GM12878 (cell line): ENCODE measurements at regions not wholly inside any gene's neighbourhood (a gene's known extent, or its start where the extent isn't known, plus 50 kb on each side); places are given as distances from the start of the nearest gene placed in this dataset.

Source experiments
- ATAC-seq: fragments of 200-7000 bp; cut with Tn5 transposase; 3 replicates; pipeline ENCODE4 v1.9.1; 2020; ENCODE audit warnings: mild to moderate bottlenecking, moderate library complexity
- BruUV-seq: library from RNA; stranded (reverse); fragments of 400-500 nt; replicated peaks from 2 replicates; lab custom pipeline; 2021; lab: Mats Ljungman, UMichigan
- CTCF ChIA-PET: fragments of 300-600 bp; sonication (Branson Sonifier 250); formaldehyde crosslinking; extraction: SDS; loops from one replicate; lab custom pipeline; 2021; ENCODE audit warnings: inconsistent platforms; lab: Yijun Ruan, JAX
- POLR2A ChIA-PET: fragments of 350-600 bp; formaldehyde crosslinking; extraction: SDS; loops from one replicate; lab custom pipeline; 2021; ENCODE audit warnings: inconsistent platforms; lab: Charles Lee
- RAD21 ChIA-PET: fragments of 300-600 bp; sonication (Branson Sonifier 250); formaldehyde crosslinking; loops from one replicate; lab custom pipeline; 2023; ENCODE audit warnings: antibody characterized with exemption; ENCODE audit not compliant: unreplicated experiment; lab: Charles Lee
- SMC1A ChIA-PET: fragments of 300-600 bp; sonication (Branson Sonifier 250); formaldehyde crosslinking; loops from one replicate; lab custom pipeline; 2023; ENCODE audit not compliant: unreplicated experiment, uncharacterized antibody; lab: Charles Lee
- DNase-seq: peaks from one replicate; pipeline ENCODE4 v3.0.0-alpha.2; 2011; ENCODE audit warnings: low read depth, low spot score
- FAIRE-seq: peaks from 3 replicates; lab custom pipeline; 2011; peaks lifted over from hg19 to GRCh38; lab: Jason Lieb, UNC
- H2AFZ ChIP-seq: 2 replicates; pipeline ENCODE4 v1.6.0; 2011; ENCODE audit warnings: low read depth, low read length, control low read depth; ENCODE audit not compliant: control insufficient read depth
- H3K27ac ChIP-seq: 2 replicates; pipeline ENCODE4 v1.5.1; 2011; ENCODE audit warnings: control low read depth; ENCODE audit not compliant: control insufficient read depth, insufficient read depth
- H3K27me3 ChIP-seq, 2 experiments: replicated peaks in 1 of 2; 2 replicates each; pipeline versions ENCODE4 v1.6.0 to v1.6.1; 2011; ENCODE audit warnings: low read length in 1 of 2; ENCODE audit not compliant: control insufficient read depth in 2 of 2, insufficient read depth in 2 of 2
- H3K36me3 ChIP-seq, 2 experiments: 2 replicates each; pipeline ENCODE4 v1.5.1; 2011; ENCODE audit warnings: low read length in 1 of 2; ENCODE audit not compliant: control insufficient read depth in 2 of 2, insufficient read depth in 2 of 2
- H3K4me1 ChIP-seq: 2 replicates; pipeline ENCODE4 v1.6.1; 2011; ENCODE audit warnings: mild to moderate bottlenecking, low read length, moderate library complexity, mixed read lengths; ENCODE audit not compliant: control insufficient read depth, insufficient read depth
- H3K4me2 ChIP-seq: 2 replicates; pipeline ENCODE4 v1.6.0; 2011; ENCODE audit warnings: control low read depth; ENCODE audit not compliant: control insufficient read depth, insufficient read depth
- H3K4me3 ChIP-seq: fragments of 200-600 bp; sonication (generic); 2 replicates; pipeline ENCODE4 v1.5.1; 2016
- H3K79me2 ChIP-seq: 2 replicates; pipeline ENCODE4 v1.6.0; 2011; ENCODE audit warnings: low read length; ENCODE audit not compliant: control insufficient read depth, insufficient read depth
- H3K9ac ChIP-seq: 2 replicates; pipeline ENCODE4 v1.8.0; 2011; ENCODE audit warnings: low read length, control low read depth, mixed read lengths; ENCODE audit not compliant: control insufficient read depth, insufficient read depth
- H3K9me3 ChIP-seq: replicated peaks from 3 replicates; pipeline ENCODE4 v1.5.1; 2011; ENCODE audit warnings: mild to moderate bottlenecking, low read length; ENCODE audit not compliant: control insufficient read depth, insufficient read depth
- H4K20me1 ChIP-seq: 2 replicates; pipeline ENCODE4 v1.6.0; 2011; ENCODE audit not compliant: control insufficient read depth, insufficient read depth
- ASH2L ChIP-seq: fragments of 300-600, 200-600 bp; sonication (generic); IDR thresholded peaks from 2 replicates; pipeline ENCODE4 v1.6.1; 2017; ENCODE audit warnings: low read depth, mild to moderate bottlenecking, borderline replicate concordance
- ATF3 ChIP-seq: IDR thresholded peaks from 2 replicates; pipeline ENCODE4 v1.6.1; 2011; ENCODE audit warnings: low read depth, mild to moderate bottlenecking, low read length, moderate library complexity, borderline replicate concordance; ENCODE audit errors: extremely low read depth
- BACH1 ChIP-seq: fragments of 450-650 bp; IDR thresholded peaks from 2 replicates; pipeline ENCODE4 v1.6.1; 2017; ENCODE audit warnings: mild to moderate bottlenecking, borderline replicate concordance
- BHLHE40 ChIP-seq, 2 experiments: fragments of 450-650 bp in 1 of 2; IDR thresholded peaks; 2 replicates each; pipeline ENCODE4 v1.6.1; 2011 to 2017; ENCODE audit warnings: low read depth in 2 of 2, borderline replicate concordance in 1 of 2, improper control_type of control experiment in 1 of 2, low read length in 1 of 2, mild to moderate bottlenecking in 1 of 2
- HDAC6 ChIP-seq: fragments of 200-600 bp; sonication (generic); IDR thresholded peaks from one replicate; pipeline ENCODE4 v1.8.0; 2017; ENCODE audit warnings: antibody characterized with exemption; ENCODE audit not compliant: unreplicated experiment
- JUNB ChIP-seq: IDR thresholded peaks from 2 replicates; pipeline ENCODE4 v1.6.1; 2016; ENCODE audit warnings: antibody characterized with exemption, mild to moderate bottlenecking
- KAT2A ChIP-seq: conservative IDR thresholded peaks from 2 replicates; pipeline ENCODE4 v1.6.1; 2011; ENCODE audit warnings: low read depth, low read length; ENCODE audit not compliant: control insufficient read depth
- NR2C1 ChIP-seq: fragments of 450-650 bp; IDR thresholded peaks from 2 replicates; pipeline ENCODE4 v1.6.1; 2017; ENCODE audit warnings: antibody characterized with exemption, mild to moderate bottlenecking, moderate library complexity
- RB1 ChIP-seq: fragments of 450-650 bp; formaldehyde crosslinking; IDR thresholded peaks from 2 replicates; pipeline ENCODE4 v1.6.1; 2017; ENCODE audit warnings: mild to moderate bottlenecking, borderline replicate concordance
- RFX5 ChIP-seq: IDR thresholded peaks from 2 replicates; pipeline ENCODE4 v1.6.1; 2011; ENCODE audit warnings: low read depth, low read length, improper control_type of control experiment
- SIX5 ChIP-seq: IDR thresholded peaks from 2 replicates; pipeline ENCODE4 v1.6.1; 2011; ENCODE audit warnings: mild to moderate bottlenecking, low read depth, low read length, moderate library complexity; ENCODE audit not compliant: severe bottlenecking
- SMAD5 ChIP-seq: IDR thresholded peaks from 2 replicates; pipeline ENCODE4 v1.6.1; 2016; ENCODE audit warnings: antibody characterized with exemption, low read depth
- TARDBP ChIP-seq: IDR thresholded peaks from 2 replicates; pipeline ENCODE4 v1.6.1; 2016; ENCODE audit warnings: borderline replicate concordance
- TCF3 ChIP-seq: IDR thresholded peaks from 2 replicates; pipeline ENCODE4 v1.6.1; 2012; ENCODE audit warnings: low read depth, mild to moderate bottlenecking, low read length, borderline replicate concordance; ENCODE audit not compliant: insufficient read depth
- USF2 ChIP-seq: IDR thresholded peaks from 2 replicates; pipeline ENCODE4 v1.6.1; 2011; ENCODE audit warnings: low read depth, low read length, improper control_type of control experiment, borderline replicate concordance
- YBX1 ChIP-seq: fragments of 450-650 bp; IDR thresholded peaks from 2 replicates; pipeline ENCODE4 v1.6.1; 2016; ENCODE audit warnings: antibody characterized with exemption
- ZBTB4 ChIP-seq: fragments of 450-650 bp; formaldehyde crosslinking; IDR thresholded peaks from 2 replicates; pipeline ENCODE4 v1.4.0; 2022; ENCODE audit warnings: mild to moderate bottlenecking, moderate library complexity
- WGBS: methylation state at CpG from one replicate; pipeline ENCODE4 v1.1.6; 2016; ENCODE audit warnings: low lambda C conversion rate; ENCODE audit not compliant: insufficient replicate concordance, insufficient coverage; ENCODE audit errors: missing lambda C conversion rate; 5-methylcytosine and 5-hydroxymethylcytosine counted together
- in situ Hi-C: fragments of 300-500 bp; cut with MboI; formaldehyde crosslinking; loops from 9 replicates; pipeline ENCODE4 v1.14.3; 2018; ENCODE audit warnings: mixed read lengths
- intact Hi-C: fragments of 100-400 bp; cut with micrococcal nuclease; formaldehyde crosslinking; loops from one replicate; pipeline ENCODE4 v1.14.2; 2022; ENCODE audit not compliant: unreplicated experiment

- no peak for DNase-seq
- H3K4me1 ChIP-seq: no peaks in the 10 kb centered on the region
- H3K4me3 ChIP-seq: no peak overlapping the region
- POLR2A ChIA-PET: no interaction called here
- SMC1A ChIA-PET: no interaction called here
- RAD21 ChIA-PET: no interaction called here
- no peaks in the 10 kb centered on the region for H4K20me1 ChIP-seq
- no peaks in the 10 kb centered on the region for H3K36me3 ChIP-seq
- H3K9me3 ChIP-seq: no peaks in the 10 kb centered on the region
- no peaks in the 10 kb centered on the region for H3K79me2 ChIP-seq
- no peak for FAIRE-seq
- intact Hi-C loops (no loop called here), in situ Hi-C loops (no loop called here)
- H3K9ac ChIP-seq: no peak overlapping the region
- BruUV-seq: no TSS peak
- H2AFZ ChIP-seq: no peak overlapping the region
- no peaks in the 10 kb centered on the region for H3K27me3 ChIP-seq
- CTCF ChIA-PET: no interaction called here
- WGBS: 42% methylated on average over 11 of the region's 11 CpGs
- no peak for ATAC-seq
- H3K27ac ChIP-seq: no peak overlapping the region
- H3K4me2 ChIP-seq: no peak overlapping the region
- TF ChIP-seq USF2 (no peak), RB1 (no peak), BACH1 (no peak), SIX5 (no peak), ATF3 (no peak), SMAD5 (no peak), NR2C1 (no peak), JUNB (no peak), YBX1 (no peak), TARDBP (no peak), HDAC6 (no peak), ASH2L (no peak), BHLHE40 (IDR thresholded peaks at IDR 0.05; ENCODE audit: borderline replicate concordance in 1 of 2, low read depth in 2 of 2, low read length in 1 of 2) (no peak), TCF3 (no peak), ZBTB4 (CRISPR knock-in tag) (no peak), KAT2A (no peak), RFX5 (no peak)
- TF ChIP-seq, all 136 proteins: peak for 0
Measured at GRCh38 chr14:98926146-98926545, 345.9 kb downstream of the BCL11B start.
